Urothelium cell line (cell line): ENCODE measurements at regions not wholly inside any gene's neighbourhood (a gene's known extent, or its start where the extent isn't known, plus 50 kb on each side); places are given as distances from the start of the nearest gene placed in this dataset.
"Not testable (repeated sequence)": the region's sequence is repeated elsewhere in the genome, so short reads cannot be mapped to it uniquely, and the experiment has no call there.

Experiments
- DNase-seq: peaks from one replicate; pipeline ENCODE4 v3.0.0; 2011; ENCODE audit warnings: low spot score, mixed read lengths
- FAIRE-seq: peaks from 2 replicates; lab custom pipeline; 2011; peaks lifted over from hg19 to GRCh38; lab: Jason Lieb, UNC

- FAIRE-seq (no peak), DNase-seq (no peak)
Measured at GRCh38 chr5:96527768-96528661, 95.0 kb upstream of the PCSK1 start.

GRCh38 chr5:96528826-96529474 lies 95.9 kb upstream of the PCSK1 start:
- FAIRE-seq: no peak

GRCh38 chr5:96529559-96529958 lies 96.5 kb upstream of the PCSK1 start:
- no peak for FAIRE-seq

More at GRCh38 chr5:96528826-96529474, 95.9 kb upstream of the PCSK1 start:
- DNase-seq: no peak

GRCh38 chr5:96530901-96531300 lies 97.9 kb upstream of the PCSK1 start:
- DNase-seq: no peak
- no peak for FAIRE-seq

More at GRCh38 chr5:96529559-96529958, 96.5 kb upstream of the PCSK1 start:
- no peak for DNase-seq

DNA sequence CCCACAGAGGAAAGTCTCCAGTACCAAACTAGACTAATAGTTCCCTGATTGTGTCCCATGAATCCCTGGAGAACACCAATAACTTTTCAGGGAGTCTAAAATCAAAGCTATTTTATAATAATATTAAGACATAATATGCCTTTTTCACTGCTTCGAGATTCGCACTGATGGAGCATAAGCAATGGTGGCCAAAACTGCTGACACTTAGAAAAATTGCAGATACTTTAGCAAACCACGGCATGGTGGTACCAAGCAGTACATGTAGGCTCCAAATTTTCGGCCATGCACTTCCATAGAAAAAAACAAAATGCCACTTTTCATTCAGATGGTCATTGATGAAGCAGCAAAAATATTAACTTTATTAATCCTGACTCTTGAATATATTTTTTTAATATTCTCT lies 100.3 kb upstream of the PCSK1 start:
- DNase-seq (no peak), FAIRE-seq (no peak)

GRCh38 chr5:96537386-96537785 lies 104.3 kb upstream of the PCSK1 start:
- FAIRE-seq (no peak), DNase-seq (peak; percentile 36)

DNA sequence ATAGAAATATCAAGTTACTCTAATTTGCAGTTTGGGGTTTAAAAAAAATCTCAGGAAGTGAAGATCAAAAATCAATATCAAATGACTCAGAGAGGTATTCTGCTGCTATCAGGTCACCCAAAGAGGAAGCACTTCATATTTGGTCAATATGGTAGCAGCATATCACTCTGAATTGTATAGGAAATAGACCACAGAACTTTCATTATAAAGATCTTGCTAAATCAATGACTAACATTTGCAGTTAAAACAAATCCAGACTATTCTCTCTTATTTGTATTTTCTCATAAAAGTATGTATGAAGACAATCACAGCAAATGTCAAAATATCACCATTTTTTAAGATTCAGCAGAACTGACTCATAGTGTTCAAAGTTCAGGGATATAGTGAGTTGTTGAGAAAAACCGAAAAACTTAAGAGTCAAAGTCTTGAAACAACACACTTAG lies 105.8 kb upstream of the PCSK1 start:
- FAIRE-seq (no peak), DNase-seq (no peak)

- no peak for DNase-seq
- no peak for FAIRE-seq
Measured at GRCh38 chr5:96546120-96546519, 113.1 kb upstream of the PCSK1 start.

- no peak for FAIRE-seq
Measured at GRCh38 chr5:96547486-96547885, 114.4 kb upstream of the PCSK1 start.

GRCh38 chr5:96548905-96549304 lies 113.3 kb upstream of the CAST start:
- FAIRE-seq (no peak), DNase-seq (no peak)

More at GRCh38 chr5:96547486-96547885, 114.4 kb upstream of the PCSK1 start:
- no peak for DNase-seq

- not testable (repeated sequence) for FAIRE-seq, DNase-seq
Measured at GRCh38 chr5:96560857-96561256, 101.3 kb upstream of the CAST start.

DNA sequence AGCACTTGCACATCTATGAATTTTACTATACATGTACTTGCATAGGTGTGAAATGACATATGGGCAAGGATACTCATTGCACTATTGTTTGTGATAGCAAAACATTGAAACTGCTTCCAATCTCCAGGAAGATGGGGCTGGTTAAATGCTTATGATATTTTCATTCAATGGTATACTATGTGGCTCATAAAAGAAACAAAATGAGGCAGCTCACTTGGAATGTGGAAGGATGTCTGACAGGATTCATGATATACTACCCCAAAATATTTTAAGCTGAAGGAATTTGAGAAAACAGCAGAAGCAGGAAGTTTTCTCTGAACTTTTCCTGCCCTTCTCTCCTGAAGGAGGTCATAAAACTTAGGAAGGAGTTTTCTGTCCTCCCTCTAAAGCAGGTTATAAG lies 99.6 kb upstream of the CAST start:
- no peak for FAIRE-seq

GRCh38 chr5:96563816-96564215 lies 98.4 kb upstream of the CAST start:
- FAIRE-seq (no peak), DNase-seq (no peak)

More for the DNA sequence above, 99.6 kb upstream of the CAST start:
- no peak for DNase-seq

- FAIRE-seq (no peak), DNase-seq (peak; percentile 50)
Measured at GRCh38 chr5:96565582-96566265, 96.5 kb upstream of the CAST start.

GRCh38 chr5:96566833-96567587 lies 95.2 kb upstream of the CAST start:
- FAIRE-seq: no peak
- peak; percentile 17 for DNase-seq

DNA sequence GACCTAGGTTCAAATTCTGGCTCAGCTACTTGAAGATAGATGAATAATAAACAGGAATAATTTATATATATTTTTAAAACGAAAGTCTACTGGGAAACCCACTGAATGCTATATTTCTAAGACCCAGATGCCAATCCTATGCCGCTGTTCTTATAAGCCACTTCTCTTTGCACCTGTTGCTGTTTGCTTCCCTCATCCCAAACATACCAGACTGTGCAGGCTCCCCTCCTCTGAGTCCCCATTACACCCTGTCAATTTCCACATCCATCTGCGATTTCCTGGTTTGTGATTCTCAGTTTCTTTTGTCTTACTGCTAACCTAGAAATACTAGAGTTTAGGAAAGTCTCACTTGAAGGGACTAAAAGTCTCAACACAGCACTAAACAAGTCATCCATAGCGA lies 92.8 kb upstream of the CAST start:
- no peak for DNase-seq
- no peak for FAIRE-seq

DNA sequence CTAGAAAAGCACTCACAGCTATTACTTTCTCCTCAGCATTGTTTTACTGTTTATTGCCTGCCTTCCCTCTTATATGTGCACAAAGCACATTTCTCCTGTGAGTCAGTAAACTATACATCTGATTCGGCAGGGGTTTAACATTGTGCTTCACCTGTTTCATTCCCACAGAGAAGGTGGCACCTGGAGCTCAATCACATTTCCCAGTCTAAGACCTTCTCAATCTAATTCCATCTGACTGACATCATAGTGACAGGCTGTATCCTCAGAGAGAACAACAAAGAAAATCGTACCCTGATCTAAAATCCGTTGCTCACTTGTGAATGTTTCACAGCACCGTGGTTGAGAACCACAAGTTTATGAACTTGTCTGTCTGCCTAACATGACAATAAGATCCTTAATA lies 92.4 kb upstream of the CAST start:
- DNase-seq (no peak), FAIRE-seq (no peak)

- DNase-seq (peak; percentile 84), FAIRE-seq (no peak)
Measured at GRCh38 chr5:96572864-96573512, 89.2 kb upstream of the CAST start.

DNA sequence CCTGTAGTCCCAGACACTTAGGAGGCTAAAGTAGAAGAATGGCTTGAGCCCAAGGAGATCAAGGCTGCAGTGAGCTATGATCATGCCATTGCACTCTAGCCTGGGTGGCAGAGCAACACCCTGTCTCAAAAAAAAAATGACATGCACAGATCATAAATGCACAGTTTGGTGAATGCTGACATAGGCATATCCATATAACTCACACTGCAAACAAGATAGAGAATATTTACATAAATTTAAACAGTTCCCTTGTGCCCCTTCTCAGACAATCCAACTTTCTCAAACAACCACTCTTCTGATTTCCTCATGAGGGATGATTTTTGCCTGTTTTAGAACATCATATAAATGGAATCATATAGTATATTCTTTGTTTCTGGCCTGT lies 88.7 kb upstream of the CAST start:
- no peak for FAIRE-seq
- no peak for DNase-seq

- FAIRE-seq: no peak
- no peak for DNase-seq
Measured at GRCh38 chr5:96576876-96577275, 85.3 kb upstream of the CAST start.
